PC-9 (cell line): ENCODE measurements at regions not wholly inside any gene's neighbourhood (a gene's known extent, or its start where the extent isn't known, plus 50 kb on each side); places are given as distances from the start of the nearest gene placed in this dataset.

ENCODE experiments used
- CTCF ChIP-seq: fragments of 200-600 bp; sonication (generic); conservative IDR thresholded peaks from 2 replicates; pipeline ENCODE4 v1.6.1; 2017; ENCODE audit warnings: mixed run types, antibody characterized with exemption, mild to moderate bottlenecking, moderate library complexity
- EZH2 ChIP-seq: fragments of 200-600 bp; sonication (generic); IDR thresholded peaks from 2 replicates; pipeline ENCODE4 v1.8.0; 2017; ENCODE audit warnings: antibody characterized with exemption, low read depth

DNA sequence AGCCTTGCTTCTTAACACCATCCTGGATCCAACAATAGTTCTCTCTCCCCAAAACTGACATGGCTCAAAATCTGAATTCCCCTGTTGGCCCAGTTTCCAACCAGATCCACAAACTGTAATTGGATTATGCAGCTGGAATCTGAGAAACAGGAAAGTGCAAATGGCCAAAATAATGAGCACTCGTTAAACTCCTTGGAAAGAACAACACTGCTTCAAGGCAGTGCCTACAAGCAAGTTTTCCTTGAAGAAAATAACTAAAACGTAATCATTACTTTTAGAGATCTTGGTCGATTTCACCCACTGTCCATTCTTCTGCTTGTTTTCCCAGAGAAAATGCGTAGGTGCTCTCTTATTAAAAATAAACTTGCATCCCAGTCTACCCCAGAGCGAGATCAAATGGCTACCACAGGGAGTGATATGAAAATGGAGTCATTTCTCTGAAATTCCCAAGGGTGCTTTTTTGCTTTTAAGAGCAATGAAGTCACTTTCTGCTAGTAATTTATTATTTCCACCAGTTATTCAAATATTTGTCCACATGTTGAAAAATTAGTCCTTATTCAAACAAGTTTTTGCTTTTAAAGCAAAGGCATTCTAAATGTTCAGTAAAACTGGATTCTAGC is 264.2 kb downstream of the C1D start:
- TF ChIP-seq CTCF: no peak
- TF ChIP-seq EZH2: no peak
